GM12874 (cell line): ENCODE measurements at regions not wholly inside any gene's neighbourhood (a gene's known extent, or its start where the extent isn't known, plus 50 kb on each side); places are given as distances from the start of the nearest gene placed in this dataset.

Experiments
- CTCF ChIP-seq: IDR thresholded peaks from 2 replicates; pipeline ENCODE4 v1.5.1; 2011; ENCODE audit warnings: low read depth, mild to moderate bottlenecking, control low read depth, low read length, moderate library complexity; ENCODE audit not compliant: insufficient read depth

- TF ChIP-seq CTCF, result no peak
These were observed 171.8 kb upstream of the CDIN1 start for GRCh38 chr15:36407647-36408046.

DNA sequence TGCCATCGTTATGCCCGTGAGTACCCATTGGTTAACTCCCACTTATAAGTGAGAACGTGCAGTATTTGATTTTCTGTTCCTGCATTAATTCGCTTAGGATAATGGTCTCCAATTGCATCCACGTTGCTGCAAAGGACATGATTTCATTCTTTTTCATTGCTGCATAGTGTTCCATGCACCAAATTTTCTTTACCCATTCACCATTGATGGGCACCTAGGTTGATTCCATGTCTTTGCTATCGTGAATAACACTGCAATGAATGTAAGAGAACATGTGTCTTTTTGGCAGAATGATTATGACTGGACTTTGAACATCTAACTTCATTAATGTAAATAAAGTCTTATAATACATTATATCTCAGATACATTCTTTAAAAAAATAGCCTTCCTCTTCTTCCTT, 169.6 kb upstream of the CDIN1 start:
- no peak for TF ChIP-seq CTCF

GRCh38 chr15:36414670-36415069, 164.8 kb upstream of the CDIN1 start:
- TF ChIP-seq CTCF, result no peak

GRCh38 chr15:36415643-36416042, 163.8 kb upstream of the CDIN1 start:
- no peak for TF ChIP-seq CTCF

DNA sequence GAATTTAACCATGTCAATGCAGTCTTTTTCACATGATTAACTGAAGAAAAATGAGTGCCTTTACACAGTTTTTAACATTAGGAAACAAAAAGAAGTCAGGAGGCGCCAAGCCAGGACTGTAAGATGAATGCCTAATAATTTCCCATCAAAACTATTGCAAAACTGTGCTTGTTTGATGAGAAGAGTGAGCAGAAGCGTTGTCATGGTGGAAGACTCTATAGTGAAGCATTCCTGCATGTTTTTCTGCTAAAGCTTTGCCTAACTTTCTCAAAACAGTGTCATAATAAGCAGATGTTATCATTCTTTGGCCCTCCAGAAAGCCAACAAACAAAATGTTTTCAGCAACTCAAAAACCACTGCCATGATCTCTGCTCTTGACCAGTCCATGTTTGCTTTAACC, 156.8 kb upstream of the CDIN1 start:
- no peak for TF ChIP-seq CTCF

- TF ChIP-seq CTCF, result no peak
These were observed 152.7 kb upstream of the CDIN1 start for GRCh38 chr15:36426691-36427090.

- TF ChIP-seq CTCF, result no peak
These were observed 151.2 kb upstream of the CDIN1 start for GRCh38 chr15:36428102-36428845.
